ENCODE measurements at regions not wholly inside any gene's neighbourhood (a gene's known extent, or its start where the extent isn't known, plus 50 kb on each side); places are given as distances from the start of the nearest gene placed in this dataset.

DNA sequence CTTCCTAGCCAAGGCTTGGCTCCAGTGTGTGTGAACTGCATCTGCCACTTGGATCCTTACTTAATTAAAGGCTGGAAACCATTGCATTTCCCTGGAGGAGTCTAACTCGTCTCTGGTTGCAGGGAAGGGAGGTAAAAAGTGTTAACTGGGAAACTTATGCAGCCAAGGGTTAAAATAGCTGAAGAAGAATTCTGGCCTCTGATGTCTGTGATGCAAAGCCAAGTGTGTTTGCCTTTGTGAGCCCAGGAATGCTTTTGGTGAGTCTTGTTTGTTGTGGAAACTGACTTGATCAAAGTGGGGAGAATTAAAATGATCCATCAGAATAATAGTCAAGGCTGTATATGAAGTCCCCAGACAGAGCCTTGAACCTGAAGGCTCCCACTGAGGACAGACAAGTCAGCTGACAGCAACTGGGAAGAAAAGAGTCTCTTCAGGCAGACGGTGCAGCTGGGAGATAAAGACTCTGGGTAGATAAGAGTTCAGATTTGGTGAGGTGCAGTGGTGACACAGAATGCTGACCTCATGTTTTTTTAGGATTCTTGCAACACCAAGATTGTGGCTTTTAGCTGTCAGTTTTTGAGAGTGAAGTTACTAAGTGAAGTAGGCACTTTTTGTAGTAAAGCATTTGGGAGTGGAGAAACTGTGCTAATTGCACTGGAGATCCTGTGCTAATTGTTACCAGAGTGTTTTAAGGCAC is 59.5 kb upstream of the WLS start:
- H3K4me3 ChIP-seq = no peak overlapping the region
- WGBS (ENCODE audit: insufficient coverage, low coverage, low lambda C conversion rate, missing lambda C conversion rate) = 35% methylated on average over 2 of the region's 2 CpGs
- no peaks in the 10 kb centered on the region for H3K4me1 ChIP-seq
- peak in 2 of 4 donors; percentile 45 to 66 for ATAC-seq
- DNase-seq = no peak
- H3K27ac ChIP-seq = no peak overlapping the region
- no peaks in the 10 kb centered on the region for H3K27me3 ChIP-seq
- TF ChIP-seq POLR2A (IDR thresholded peaks at IDR 0.05) = no peak
- TF ChIP-seq, protein P1, sequence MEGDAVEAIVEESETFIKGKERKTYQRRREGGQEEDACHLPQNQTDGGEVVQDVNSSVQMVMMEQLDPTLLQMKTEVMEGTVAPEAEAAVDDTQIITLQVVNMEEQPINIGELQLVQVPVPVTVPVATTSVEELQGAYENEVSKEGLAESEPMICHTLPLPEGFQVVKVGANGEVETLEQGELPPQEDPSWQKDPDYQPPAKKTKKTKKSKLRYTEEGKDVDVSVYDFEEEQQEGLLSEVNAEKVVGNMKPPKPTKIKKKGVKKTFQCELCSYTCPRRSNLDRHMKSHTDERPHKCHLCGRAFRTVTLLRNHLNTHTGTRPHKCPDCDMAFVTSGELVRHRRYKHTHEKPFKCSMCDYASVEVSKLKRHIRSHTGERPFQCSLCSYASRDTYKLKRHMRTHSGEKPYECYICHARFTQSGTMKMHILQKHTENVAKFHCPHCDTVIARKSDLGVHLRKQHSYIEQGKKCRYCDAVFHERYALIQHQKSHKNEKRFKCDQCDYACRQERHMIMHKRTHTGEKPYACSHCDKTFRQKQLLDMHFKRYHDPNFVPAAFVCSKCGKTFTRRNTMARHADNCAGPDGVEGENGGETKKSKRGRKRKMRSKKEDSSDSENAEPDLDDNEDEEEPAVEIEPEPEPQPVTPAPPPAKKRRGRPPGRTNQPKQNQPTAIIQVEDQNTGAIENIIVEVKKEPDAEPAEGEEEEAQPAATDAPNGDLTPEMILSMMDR (IDR thresholded peaks at IDR 0.05) = no peak
- H3K36me3 ChIP-seq = no peaks in the 10 kb centered on the region
- intact Hi-C loops (cut with DNase I) = no loop called here
- H3K9me3 ChIP-seq = no peaks in the 10 kb centered on the region

DNA sequence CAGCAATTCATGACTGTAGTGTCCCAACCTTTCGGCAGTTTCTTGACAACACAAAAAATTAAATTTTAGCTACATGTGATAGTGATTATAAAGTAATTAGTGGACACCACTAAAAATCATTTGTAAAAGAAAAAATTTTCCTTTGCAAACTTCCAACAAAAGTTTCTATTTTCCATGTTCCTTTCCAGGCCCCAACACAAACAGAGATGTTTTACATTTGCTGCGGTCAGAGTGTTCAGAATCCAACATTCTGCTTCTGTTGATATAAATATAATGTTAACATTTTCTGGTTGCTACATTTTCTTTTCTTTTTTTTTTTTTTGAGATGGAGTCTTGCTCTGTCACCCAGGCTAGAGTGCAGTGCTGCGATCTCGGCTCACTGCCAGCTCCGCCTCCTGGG is 54.9 kb upstream of the WLS start:
- Histone ChIP-seq H3K4me1 (no peaks in the 10 kb centered on the region), H3K27me3 (no peaks in the 10 kb centered on the region), H3K27ac (no peak overlapping the region), H3K4me3 (no peak overlapping the region), H3K9me3 (no peaks in the 10 kb centered on the region), H3K36me3 (no peaks in the 10 kb centered on the region)
- DNase-seq = no peak
- WGBS (ENCODE audit: insufficient coverage, low coverage, low lambda C conversion rate, missing lambda C conversion rate) = 55% methylated on average over 5 of the region's 5 CpGs
- no peak for TF ChIP-seq POLR2A (IDR thresholded peaks at IDR 0.05)
- TF ChIP-seq, protein P1 (IDR thresholded peaks at IDR 0.05) = no peak
- intact Hi-C loops (cut with DNase I) = no loop called here
- no peak for ATAC-seq

DNA sequence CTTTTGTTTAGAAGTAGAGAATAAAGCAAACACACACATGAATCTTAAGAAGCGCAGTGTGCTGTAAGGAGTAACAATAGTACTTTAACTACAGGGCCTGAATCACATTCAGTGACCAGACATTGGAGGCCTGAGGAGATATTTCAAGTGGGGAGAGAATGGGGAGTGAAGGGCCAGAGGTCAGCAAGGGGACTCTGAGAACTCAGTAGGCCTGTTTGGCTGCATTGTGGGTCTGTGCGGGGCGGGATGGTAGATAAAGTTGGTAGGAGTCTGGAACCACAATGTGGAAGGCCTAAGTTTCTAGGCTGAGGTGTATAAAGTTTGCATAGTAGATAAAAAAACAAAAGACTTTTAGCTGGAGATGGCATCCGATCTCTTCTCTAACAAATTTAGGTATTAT is 52.7 kb upstream of the WLS start:
- Histone ChIP-seq H3K9me3 (no peaks in the 10 kb centered on the region), H3K36me3 (no peaks in the 10 kb centered on the region), H3K27me3 (no peaks in the 10 kb centered on the region), H3K4me3 (no peak overlapping the region), H3K4me1 (no peaks in the 10 kb centered on the region), H3K27ac (no peak overlapping the region)
- 82% methylated on average over 4 of the region's 4 CpGs for WGBS (ENCODE audit: insufficient coverage, low coverage, low lambda C conversion rate, missing lambda C conversion rate)
- intact Hi-C loops (cut with DNase I) = no loop called here
- no peak for ATAC-seq
- no peak for TF ChIP-seq POLR2A (IDR thresholded peaks at IDR 0.05)
- TF ChIP-seq, protein P1 (IDR thresholded peaks at IDR 0.05) = no peak
- no peak for DNase-seq

DNA sequence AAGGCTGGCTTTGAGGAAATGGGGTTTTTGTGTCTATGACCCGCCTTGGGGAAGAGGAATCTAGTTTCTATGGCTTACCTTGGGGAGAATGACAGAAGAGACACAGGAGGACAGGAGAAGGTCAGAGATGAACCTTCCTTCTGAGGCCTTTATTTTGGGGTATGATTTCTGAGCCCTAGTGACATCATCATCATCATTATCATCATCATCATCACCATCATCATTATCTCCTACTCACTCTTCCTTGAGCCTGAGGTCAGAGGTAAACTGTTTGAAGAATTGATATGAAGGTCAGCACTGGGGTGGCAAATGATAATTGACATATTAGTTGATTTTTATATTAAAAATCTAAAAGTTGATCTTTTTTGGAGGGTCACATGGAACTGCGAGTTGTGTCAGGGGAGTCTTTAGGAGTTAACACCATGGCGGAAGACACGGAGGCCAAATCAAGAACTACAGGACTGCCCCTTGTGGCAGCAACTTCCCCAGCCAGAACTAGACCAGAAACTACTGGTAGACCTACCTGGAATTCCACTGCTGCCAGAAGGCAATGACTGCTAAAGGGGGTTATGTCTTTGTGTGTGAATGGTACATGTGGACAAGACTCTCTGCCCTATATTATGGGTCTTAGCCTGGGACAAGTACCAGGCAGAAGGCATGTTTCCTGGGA is 49.8 kb upstream of the WLS start:
- H3K4me1 ChIP-seq = no peaks in the 10 kb centered on the region
- no peaks in the 10 kb centered on the region for H3K27me3 ChIP-seq
- WGBS (ENCODE audit: insufficient coverage, low coverage, low lambda C conversion rate, missing lambda C conversion rate) = 58% methylated on average over 4 of the region's 4 CpGs
- intact Hi-C loops (cut with DNase I) = no loop called here
- DNase-seq (no peak), ATAC-seq (no peak)
- no peaks in the 10 kb centered on the region for H3K9me3 ChIP-seq
- H3K27ac ChIP-seq = no peak overlapping the region
- H3K36me3 ChIP-seq = no peaks in the 10 kb centered on the region
- TF ChIP-seq, protein P1 (IDR thresholded peaks at IDR 0.05) = no peak
- H3K4me3 ChIP-seq = no peak overlapping the region

Small RNAs in the stretch of these regions (small RNA-seq; reads per million reads assigned to genes)
- gene COX6B1P7 = 0 reads per million in 2 experiments

Measured in right lobe of liver (tissue), 6 donors.